HG02678 (cell line): ENCODE measurements at regions not wholly inside any gene's neighbourhood (a gene's known extent, or its start where the extent isn't known, plus 50 kb on each side); places are given as distances from the start of the nearest gene placed in this dataset.
A peak's percentile ranks its signal among the peaks of the same experiment; 100 is the strongest.
"Not testable (repeated sequence)": the region's sequence is repeated elsewhere in the genome, so short reads cannot be mapped to it uniquely, and the experiment has no call there.

Source experiments
- ATAC-seq: cut with Tn5 transposase; IDR thresholded peaks from one replicate; pipeline ENCODE4 v1.9.1; 2021; ENCODE audit warnings: mild to moderate bottlenecking, moderate library complexity; ENCODE audit not compliant: unreplicated experiment

- ATAC-seq: no peak
Measured at GRCh38 chr1:187999973-188000372, 1171.2 kb downstream of the PLA2G4A start.

GRCh38 chr1:188003687-188004086, 1174.9 kb downstream of the PLA2G4A start:
- ATAC-seq: not testable (repeated sequence)

GRCh38 chr1:188004849-188005248, 1176.1 kb downstream of the PLA2G4A start:
- no peak for ATAC-seq

- ATAC-seq: no peak
Measured at GRCh38 chr1:188006354-188006753, 1177.6 kb downstream of the PLA2G4A start.

- not testable (repeated sequence) for ATAC-seq
Measured at GRCh38 chr1:188013222-188013849, 1184.6 kb downstream of the PLA2G4A start.

- no peak for ATAC-seq
Measured at GRCh38 chr1:188017921-188018320, 1189.2 kb downstream of the PLA2G4A start.

GRCh38 chr1:188022661-188023060, 1193.9 kb downstream of the PLA2G4A start:
- no peak for ATAC-seq

- no peak for ATAC-seq
Measured at GRCh38 chr1:188023206-188023605, 1194.5 kb downstream of the PLA2G4A start.

- peak; percentile 84 for ATAC-seq
Measured at GRCh38 chr1:188027613-188028012, 1198.9 kb downstream of the PLA2G4A start.

GRCh38 chr1:188037572-188037971, 1208.8 kb downstream of the PLA2G4A start:
- ATAC-seq: not testable (repeated sequence)

GRCh38 chr1:188043536-188044245, 1214.9 kb downstream of the PLA2G4A start:
- ATAC-seq: no peak

GRCh38 chr1:188050250-188050649, 1221.5 kb downstream of the PLA2G4A start:
- ATAC-seq: no peak

- ATAC-seq: no peak
Measured at GRCh38 chr1:188056011-188056410, 1227.3 kb downstream of the PLA2G4A start.

GRCh38 chr1:188058801-188059200, 1230.1 kb downstream of the PLA2G4A start:
- no peak for ATAC-seq

GRCh38 chr1:188061881-188062280, 1233.1 kb downstream of the PLA2G4A start:
- no peak for ATAC-seq

GRCh38 chr1:188062456-188062855, 1233.7 kb downstream of the PLA2G4A start:
- no peak for ATAC-seq

- ATAC-seq: no peak
Measured at GRCh38 chr1:188065917-188066316, 1237.2 kb downstream of the PLA2G4A start.

GRCh38 chr1:188070848-188071247, 1242.1 kb downstream of the PLA2G4A start:
- ATAC-seq: no peak

GRCh38 chr1:188089015-188089414, 1260.3 kb downstream of the PLA2G4A start:
- no peak for ATAC-seq

GRCh38 chr1:188089461-188089860, 1260.7 kb downstream of the PLA2G4A start:
- no peak for ATAC-seq

GRCh38 chr1:188096521-188096920, 1267.8 kb downstream of the PLA2G4A start:
- ATAC-seq: no peak

- ATAC-seq: no peak
Measured at GRCh38 chr1:188117436-188117835, 1288.7 kb downstream of the PLA2G4A start.

- ATAC-seq: no peak
Measured at GRCh38 chr1:188122646-188123045, 1293.9 kb downstream of the PLA2G4A start.
